Lower lobe of right lung (tissue), 2 donors: ENCODE measurements at regions not wholly inside any gene's neighbourhood (a gene's known extent, or its start where the extent isn't known, plus 50 kb on each side); places are given as distances from the start of the nearest gene placed in this dataset.

Experiments
- ATAC-seq, 2 donors: fragments of 200-7000 bp; cut with Tn5 transposase; one replicate each; pipeline ENCODE4 v1.9.1; 2020 to 2022; ENCODE audit warnings: mild to moderate bottlenecking in 2 of 2, moderate library complexity in 2 of 2
- DNase-seq: peaks from one replicate; pipeline ENCODE4 v3.0.0-alpha.2; 2020
- H3K27ac ChIP-seq: fragments of 200-600 bp; one replicate; pipeline ENCODE4 v1.8.0; 2022
- H3K27me3 ChIP-seq: fragments of 200-600 bp; one replicate; pipeline ENCODE4 v1.8.0; 2022; ENCODE audit warnings: low read depth
- H3K36me3 ChIP-seq: fragments of 200-600 bp; one replicate; pipeline ENCODE4 v1.8.0; 2022; ENCODE audit warnings: mild to moderate bottlenecking
- H3K4me1 ChIP-seq: fragments of 200-600 bp; one replicate; pipeline ENCODE4 v1.8.0; 2022
- H3K4me3 ChIP-seq: fragments of 200-600 bp; one replicate; pipeline ENCODE4 v1.8.0; 2022; ENCODE audit warnings: mild to moderate bottlenecking
- H3K9me3 ChIP-seq: fragments of 200-600 bp; one replicate; pipeline ENCODE4 v1.8.0; 2022
- intact Hi-C: fragments of 100-400 bp; cut with DNase I; formaldehyde crosslinking; loops from one replicate; pipeline ENCODE4 v1.11.0; 2022
- TF ChIP-seq, protein P1 (sequence below): fragments of 200-600 bp; IDR thresholded peaks from one replicate; pipeline ENCODE4 v1.8.0; 2022; ENCODE audit warnings: antibody characterized with exemption, mild to moderate bottlenecking
- donor health status: DM: no; HTN: yes; CAD: no; lungs with severe emphysema.

DNA sequence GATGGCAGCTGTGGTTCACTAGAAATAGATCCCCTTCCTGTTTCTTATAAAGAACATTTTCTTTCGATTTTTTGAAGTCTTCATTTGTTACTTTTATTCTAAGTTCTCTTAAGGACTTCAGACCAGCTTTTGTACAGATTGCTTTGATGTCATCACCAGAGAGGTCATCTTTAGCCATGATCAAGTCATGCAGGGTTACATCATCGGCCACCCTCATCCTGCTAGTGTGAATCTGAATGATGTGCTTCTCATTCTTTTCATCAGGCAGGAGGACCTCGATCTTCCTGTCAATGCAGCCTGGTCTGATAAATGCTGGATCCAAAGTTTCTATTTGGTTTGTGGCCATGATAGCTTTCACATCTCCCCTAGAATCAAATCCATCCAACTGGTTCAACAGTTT is 706.7 kb downstream of the RERGL start:
- intact Hi-C loops, result no loop called here
- TF ChIP-seq, protein P1, sequence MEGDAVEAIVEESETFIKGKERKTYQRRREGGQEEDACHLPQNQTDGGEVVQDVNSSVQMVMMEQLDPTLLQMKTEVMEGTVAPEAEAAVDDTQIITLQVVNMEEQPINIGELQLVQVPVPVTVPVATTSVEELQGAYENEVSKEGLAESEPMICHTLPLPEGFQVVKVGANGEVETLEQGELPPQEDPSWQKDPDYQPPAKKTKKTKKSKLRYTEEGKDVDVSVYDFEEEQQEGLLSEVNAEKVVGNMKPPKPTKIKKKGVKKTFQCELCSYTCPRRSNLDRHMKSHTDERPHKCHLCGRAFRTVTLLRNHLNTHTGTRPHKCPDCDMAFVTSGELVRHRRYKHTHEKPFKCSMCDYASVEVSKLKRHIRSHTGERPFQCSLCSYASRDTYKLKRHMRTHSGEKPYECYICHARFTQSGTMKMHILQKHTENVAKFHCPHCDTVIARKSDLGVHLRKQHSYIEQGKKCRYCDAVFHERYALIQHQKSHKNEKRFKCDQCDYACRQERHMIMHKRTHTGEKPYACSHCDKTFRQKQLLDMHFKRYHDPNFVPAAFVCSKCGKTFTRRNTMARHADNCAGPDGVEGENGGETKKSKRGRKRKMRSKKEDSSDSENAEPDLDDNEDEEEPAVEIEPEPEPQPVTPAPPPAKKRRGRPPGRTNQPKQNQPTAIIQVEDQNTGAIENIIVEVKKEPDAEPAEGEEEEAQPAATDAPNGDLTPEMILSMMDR, result no peak
- DNase-seq, result no peak
- Histone ChIP-seq H3K36me3 (no peaks in the 10 kb centered on the region), H3K27me3 (no peaks in the 10 kb centered on the region), H3K4me3 (no peak overlapping the region), H3K9me3 (no peaks in the 10 kb centered on the region), H3K27ac (no peak overlapping the region), H3K4me1 (no peaks in the 10 kb centered on the region)
- ATAC-seq, result no peak

DNA sequence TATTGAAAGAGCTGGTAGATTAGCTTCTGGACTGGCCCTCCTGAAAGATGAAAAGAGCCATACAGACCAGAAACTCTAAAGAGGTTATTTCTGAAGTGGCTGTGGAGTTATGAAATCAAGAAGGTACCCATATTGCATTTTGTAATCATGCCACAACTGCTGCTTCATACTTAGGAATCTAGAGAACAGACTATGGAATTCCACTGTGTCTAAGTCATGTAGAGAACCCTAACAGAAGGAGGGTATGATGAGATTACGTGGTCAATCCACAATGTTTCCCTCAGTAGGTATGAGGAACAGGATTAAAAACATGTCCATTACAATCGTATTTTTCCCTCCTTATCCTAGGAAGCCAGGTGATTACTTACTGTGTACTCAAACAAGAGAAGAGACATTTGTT is 708.8 kb downstream of the RERGL start:
- ATAC-seq, result no peak
- TF ChIP-seq, protein P1, result no peak
- Histone ChIP-seq H3K27ac (no peak overlapping the region), H3K4me1 (no peaks in the 10 kb centered on the region), H3K27me3 (no peaks in the 10 kb centered on the region), H3K9me3 (no peaks in the 10 kb centered on the region), H3K4me3 (no peak overlapping the region), H3K36me3 (no peaks in the 10 kb centered on the region)
- DNase-seq, result no peak
- intact Hi-C loops, result no loop called here

DNA sequence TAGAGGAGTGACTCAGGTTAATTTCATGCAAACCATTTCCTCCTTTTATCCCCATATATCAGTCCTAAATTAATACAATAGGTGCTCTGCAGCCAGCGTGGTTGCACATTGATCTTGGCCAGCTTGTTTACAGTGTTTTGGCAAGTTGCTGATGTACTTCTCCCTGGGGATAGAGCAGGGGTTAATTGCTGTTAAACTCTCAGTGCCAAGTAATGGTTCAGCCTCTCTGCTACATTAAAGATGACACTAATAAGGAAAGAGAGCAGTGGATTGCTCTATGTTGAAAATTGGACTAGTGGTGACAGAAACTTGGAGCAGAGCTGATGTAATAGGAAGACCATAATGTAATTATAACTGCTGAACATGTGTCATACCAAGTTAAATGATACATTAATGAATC is 717.5 kb downstream of the RERGL start:
- ATAC-seq (no peak), DNase-seq (no peak)
- H3K9me3 ChIP-seq, result no peaks in the 10 kb centered on the region
- no peaks in the 10 kb centered on the region for H3K4me1 ChIP-seq
- TF ChIP-seq, protein P1, result no peak
- intact Hi-C loops, result no loop called here
- no peak overlapping the region for H3K27ac ChIP-seq
- H3K36me3 ChIP-seq, result no peaks in the 10 kb centered on the region
- no peaks in the 10 kb centered on the region for H3K27me3 ChIP-seq
- H3K4me3 ChIP-seq, result no peak overlapping the region

DNA sequence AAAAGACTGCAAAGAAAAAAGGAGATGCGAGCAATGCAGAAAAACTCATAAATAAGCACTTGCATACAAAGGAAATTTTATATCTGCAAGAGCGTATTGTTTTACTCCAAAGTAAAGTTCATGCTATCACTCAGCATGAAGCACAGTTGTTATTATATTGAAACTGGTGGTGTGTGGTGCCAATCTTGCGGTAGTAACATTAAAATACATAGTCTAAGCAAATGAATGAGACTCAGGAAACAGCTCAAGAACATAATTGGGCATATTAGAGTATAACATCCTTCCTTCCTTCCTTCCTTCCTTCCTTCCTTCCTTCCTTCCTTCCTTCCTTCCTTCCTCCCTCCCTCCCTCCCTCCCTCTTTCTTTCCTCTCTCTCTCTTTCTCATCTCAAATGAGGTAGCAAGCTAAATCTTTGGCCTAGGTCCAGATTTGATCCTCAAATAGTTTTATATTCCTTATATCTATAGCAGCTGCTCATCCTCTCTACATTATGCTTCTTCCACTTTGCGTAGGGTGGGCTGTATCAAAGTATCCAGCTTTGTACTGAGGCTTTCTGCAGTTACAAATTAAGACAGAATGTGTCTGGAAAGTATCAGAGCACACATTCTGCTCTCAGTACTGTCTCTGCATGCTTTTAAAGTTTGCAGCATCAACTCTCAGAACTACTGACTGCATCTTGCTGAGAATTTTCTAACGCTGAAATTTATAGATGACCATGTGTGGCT is 718.3 kb downstream of the RERGL start:
- no peaks in the 10 kb centered on the region for H3K27me3 ChIP-seq
- no peaks in the 10 kb centered on the region for H3K36me3 ChIP-seq
- H3K4me1 ChIP-seq, result no peaks in the 10 kb centered on the region
- DNase-seq (no peak), ATAC-seq (no peak)
- H3K4me3 ChIP-seq, result no peak overlapping the region
- intact Hi-C loops, result no loop called here
- TF ChIP-seq, protein P1, result no peak
- H3K9me3 ChIP-seq, result no peaks in the 10 kb centered on the region
- H3K27ac ChIP-seq, result no peak overlapping the region

DNA sequence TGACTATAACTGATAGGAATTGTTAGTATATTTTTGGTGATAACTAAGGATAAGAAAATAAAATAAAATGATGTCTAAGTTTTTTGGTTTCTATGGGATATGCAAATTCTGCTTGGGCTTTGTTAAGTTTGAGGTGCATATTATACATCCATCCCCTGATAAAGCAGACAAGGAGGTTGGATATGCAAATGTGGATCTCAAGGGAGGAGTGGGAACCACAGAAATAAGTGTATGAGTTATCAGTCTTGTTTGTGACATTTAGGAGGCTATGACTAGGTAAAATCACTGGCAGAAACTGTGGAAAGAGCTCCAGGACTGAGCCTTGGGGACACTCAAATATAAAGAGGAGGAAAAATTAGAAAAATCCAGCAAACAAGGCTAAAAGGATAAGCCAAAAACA is 719.4 kb downstream of the RERGL start:
- TF ChIP-seq, protein P1, result no peak
- DNase-seq, result no peak
- no peaks in the 10 kb centered on the region for H3K4me1 ChIP-seq
- no peaks in the 10 kb centered on the region for H3K9me3 ChIP-seq
- intact Hi-C loops, result no loop called here
- no peaks in the 10 kb centered on the region for H3K27me3 ChIP-seq
- H3K4me3 ChIP-seq, result no peak overlapping the region
- ATAC-seq, result no peak
- no peaks in the 10 kb centered on the region for H3K36me3 ChIP-seq
- H3K27ac ChIP-seq, result no peak overlapping the region
